ENCODE measurements at regions not wholly inside any gene's neighbourhood (a gene's known extent, or its start where the extent isn't known, plus 50 kb on each side); places are given as distances from the start of the nearest gene placed in this dataset.

- H3K36me3 ChIP-seq (ENCODE audit: control insufficient read depth in 4 of 4, insufficient read depth in 4 of 4, low read length in 4 of 4), result no peaks in the 10 kb centered on the region
- H3K27ac ChIP-seq (ENCODE audit: low read depth in 1 of 2, low read length in 1 of 2), result no peak overlapping the region
- ATAC-seq (ENCODE audit: insufficient read depth, low FRiP score) (no peak), DNase-seq (no peak)
- WGBS, 2 donors, result 92 to 93% methylated on average over 1 of the region's 1 CpG
- no peak for TF ChIP-seq CTCF (IDR thresholded peaks at IDR 0.05; ENCODE audit: control extremely low read depth, extremely low read depth)
- no peak overlapping the region for H3K4me3 ChIP-seq
- H3K27me3 ChIP-seq (ENCODE audit: control insufficient read depth in 3 of 3, insufficient read depth in 3 of 3, low read length in 2 of 3), result no peaks in the 10 kb centered on the region
- peaks cover 0 to 8% (median 0%) of the 10 kb centered on the region in 5 donors for H3K4me1 ChIP-seq (ENCODE audit: control insufficient read depth in 5 of 5, insufficient read depth in 5 of 5, low read length in 5 of 5)
- no peak overlapping the region for H3K9ac ChIP-seq (ENCODE audit: insufficient read depth in 1 of 2, low read length in 2 of 2)
- peaks cover 0 to 6% (median 2%) of the 10 kb centered on the region in 4 donors for H3K9me3 ChIP-seq (ENCODE audit: control insufficient read depth in 4 of 4, insufficient read depth in 3 of 4, low read length in 3 of 4)
These were observed 434.0 kb downstream of the NFIB start for GRCh38 chr9:13879981-13880380.

- no peak for ATAC-seq (ENCODE audit: insufficient read depth, low FRiP score)
- H3K27ac ChIP-seq (ENCODE audit: low read depth in 1 of 2, low read length in 1 of 2), result no peak overlapping the region
- no peak for TF ChIP-seq CTCF (IDR thresholded peaks at IDR 0.05; ENCODE audit: control extremely low read depth, extremely low read depth)
- H3K9me3 ChIP-seq (ENCODE audit: control insufficient read depth in 4 of 4, insufficient read depth in 3 of 4, low read length in 3 of 4), result peaks cover 0 to 7% (median 4%) of the 10 kb centered on the region in 4 donors
- WGBS, 2 donors, result 89% methylated on average over 3 of the region's 3 CpGs
- no peaks in the 10 kb centered on the region for H3K27me3 ChIP-seq (ENCODE audit: control insufficient read depth in 3 of 3, insufficient read depth in 3 of 3, low read length in 2 of 3)
- H3K36me3 ChIP-seq (ENCODE audit: control insufficient read depth in 4 of 4, insufficient read depth in 4 of 4, low read length in 4 of 4), result no peaks in the 10 kb centered on the region
- no peak for DNase-seq
- H3K9ac ChIP-seq (ENCODE audit: insufficient read depth in 1 of 2, low read length in 2 of 2), result no peak overlapping the region
- H3K4me3 ChIP-seq, result no peak overlapping the region
- peaks cover 0 to 8% (median 0%) of the 10 kb centered on the region in 5 donors for H3K4me1 ChIP-seq (ENCODE audit: control insufficient read depth in 5 of 5, insufficient read depth in 5 of 5, low read length in 5 of 5)
These were observed 434.9 kb downstream of the NFIB start for GRCh38 chr9:13879011-13879410.

- Histone ChIP-seq H3K36me3 (ENCODE audit: control insufficient read depth in 4 of 4, insufficient read depth in 4 of 4, low read length in 4 of 4) (no peaks in the 10 kb centered on the region), H3K4me3 (no peak overlapping the region), H3K9me3 (ENCODE audit: control insufficient read depth in 4 of 4, insufficient read depth in 3 of 4, low read length in 3 of 4) (peaks cover 0 to 10% (median 6%) of the 10 kb centered on the region in 4 donors), H3K27me3 (ENCODE audit: control insufficient read depth in 3 of 3, insufficient read depth in 3 of 3, low read length in 2 of 3) (no peaks in the 10 kb centered on the region), H3K27ac (ENCODE audit: low read depth in 1 of 2, low read length in 1 of 2) (no peak overlapping the region), H3K4me1 (ENCODE audit: control insufficient read depth in 5 of 5, insufficient read depth in 5 of 5, low read length in 5 of 5) (peaks cover 0 to 8% (median 0%) of the 10 kb centered on the region in 5 donors), H3K9ac (ENCODE audit: insufficient read depth in 1 of 2, low read length in 2 of 2) (no peak overlapping the region)
- no peak for TF ChIP-seq CTCF (IDR thresholded peaks at IDR 0.05; ENCODE audit: control extremely low read depth, extremely low read depth)
- DNase-seq, result peak in 2 of 3 donors; percentile 33 to 45
- no peak for ATAC-seq (ENCODE audit: insufficient read depth, low FRiP score)
- WGBS, 2 donors, result 82 to 83% methylated on average over 3 of the region's 3 CpGs
These were observed 435.7 kb downstream of the NFIB start for GRCh38 chr9:13878241-13878711.

GRCh38 chr9:13876741-13877140 lies 437.2 kb downstream of the NFIB start:
- DNase-seq (no peak), ATAC-seq (ENCODE audit: insufficient read depth, low FRiP score) (no peak)
- H3K27ac ChIP-seq (ENCODE audit: low read depth in 1 of 2, low read length in 1 of 2), result no peak overlapping the region
- peaks cover 0 to 10% (median 6%) of the 10 kb centered on the region in 4 donors for H3K9me3 ChIP-seq (ENCODE audit: control insufficient read depth in 4 of 4, insufficient read depth in 3 of 4, low read length in 3 of 4)
- WGBS, 2 donors, result 84 to 89% methylated on average over 1 of the region's 1 CpG
- no peak overlapping the region for H3K9ac ChIP-seq (ENCODE audit: insufficient read depth in 1 of 2, low read length in 2 of 2)
- H3K4me1 ChIP-seq (ENCODE audit: control insufficient read depth in 5 of 5, insufficient read depth in 5 of 5, low read length in 5 of 5), result peaks cover 0 to 8% (median 0%) of the 10 kb centered on the region in 5 donors
- H3K27me3 ChIP-seq (ENCODE audit: control insufficient read depth in 3 of 3, insufficient read depth in 3 of 3, low read length in 2 of 3), result no peaks in the 10 kb centered on the region
- no peak for TF ChIP-seq CTCF (IDR thresholded peaks at IDR 0.05; ENCODE audit: control extremely low read depth, extremely low read depth)
- no peaks in the 10 kb centered on the region for H3K36me3 ChIP-seq (ENCODE audit: control insufficient read depth in 4 of 4, insufficient read depth in 4 of 4, low read length in 4 of 4)
- H3K4me3 ChIP-seq, result no peak overlapping the region
